ENCODE measurements at regions not wholly inside any gene's neighbourhood (a gene's known extent, or its start where the extent isn't known, plus 50 kb on each side); places are given as distances from the start of the nearest gene placed in this dataset.

DNA sequence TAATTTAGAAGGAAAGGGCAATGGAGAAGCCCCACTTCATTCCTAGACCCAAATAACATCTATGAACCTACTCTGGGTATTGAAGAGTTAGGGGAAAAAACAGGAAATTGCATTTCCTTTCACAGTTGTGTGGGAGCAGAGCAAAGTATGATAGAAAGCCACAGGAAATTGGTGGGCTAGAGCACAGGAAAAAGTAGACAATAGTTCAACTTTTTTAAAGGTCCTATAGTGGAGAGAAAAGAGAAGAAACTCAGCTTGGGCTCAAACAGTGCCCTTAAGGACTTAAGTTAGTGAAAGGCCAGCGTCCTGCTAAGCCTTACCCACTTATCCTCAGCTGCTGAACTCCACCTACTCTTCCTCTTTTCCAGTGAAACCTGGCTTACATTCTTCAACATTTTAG is 258.1 kb downstream of the DPY19L2 start:
- DNase-seq (ENCODE audit: low spot score): no peak

DNA sequence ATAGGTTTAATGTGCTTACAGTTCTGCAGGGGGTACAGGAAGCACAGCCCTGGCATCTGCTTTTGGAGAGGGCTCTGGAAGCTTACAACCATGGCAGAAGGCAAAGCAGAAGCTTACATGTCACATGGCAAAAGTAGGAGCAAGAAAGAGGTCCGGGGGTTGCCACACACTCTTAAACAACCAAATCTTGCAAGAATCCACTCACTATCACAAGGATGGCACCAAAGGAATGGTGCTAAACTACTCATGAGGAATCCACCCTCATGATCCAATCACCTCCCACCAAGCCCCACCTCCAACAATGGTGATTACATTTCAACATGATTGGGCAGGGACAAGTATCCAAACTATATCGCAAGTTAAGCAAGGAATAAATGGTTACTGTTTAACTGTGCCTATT is 255.8 kb upstream of the AVPR1A start:
- no peak for DNase-seq (ENCODE audit: low spot score)

DNA sequence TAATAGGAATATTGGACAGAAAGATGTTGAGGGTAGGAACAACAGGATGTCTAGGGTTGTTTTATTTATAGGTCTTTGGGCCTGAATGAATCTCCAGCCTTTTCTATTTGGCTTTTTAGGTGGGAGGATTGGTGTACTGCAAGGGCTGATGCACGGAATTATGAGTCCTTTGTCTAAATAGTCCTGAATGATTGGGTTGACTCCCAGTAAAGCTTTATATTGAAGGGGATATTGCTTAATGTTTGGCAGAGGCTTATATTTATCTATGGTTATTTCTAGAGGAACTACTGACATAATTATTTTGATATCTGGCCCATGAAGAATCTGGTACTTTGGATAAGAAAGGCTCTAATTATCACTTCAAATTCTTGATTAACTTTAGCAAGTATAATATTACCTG is 253.6 kb upstream of the AVPR1A start:
- no peak for DNase-seq (ENCODE audit: low spot score)

DNA sequence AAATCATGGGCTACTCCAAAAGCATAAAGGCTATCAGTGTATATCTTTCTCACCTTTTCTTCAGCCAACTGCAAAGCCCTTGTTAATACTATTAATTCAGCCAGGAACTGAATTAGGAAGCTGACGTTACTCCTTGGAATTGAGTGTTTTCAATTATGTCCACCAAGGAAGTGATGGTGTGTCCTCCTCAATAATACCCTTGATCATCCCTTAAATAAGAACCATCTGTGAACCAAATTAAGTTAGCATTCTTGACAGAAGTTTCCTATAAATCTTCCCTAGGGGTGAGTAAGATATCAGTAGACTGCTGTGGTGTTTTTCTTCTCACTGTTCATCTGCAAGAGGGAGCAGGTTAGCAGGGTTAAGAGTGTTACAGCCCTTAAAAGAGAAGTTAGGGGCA is 252.3 kb upstream of the AVPR1A start:
- DNase-seq (ENCODE audit: low spot score): no peak

DNA sequence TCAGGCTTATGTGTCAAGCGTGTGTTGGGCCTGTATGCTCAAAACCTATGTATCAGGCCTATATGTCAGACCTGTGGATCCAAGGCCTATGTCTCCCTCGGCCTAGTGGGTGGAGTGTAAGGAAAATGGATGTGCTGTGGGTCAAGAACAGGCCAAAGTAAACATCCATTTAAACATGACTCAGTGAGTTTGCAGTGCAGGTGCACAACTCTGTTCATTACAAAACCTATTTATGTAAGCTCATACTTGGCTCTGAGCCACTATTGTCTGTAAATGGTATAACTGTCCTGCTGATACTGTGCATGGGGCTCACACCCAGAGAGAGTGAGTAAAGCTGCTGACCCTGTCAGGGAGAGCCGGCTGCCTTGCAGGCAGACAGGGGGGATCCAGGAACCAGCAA is 249.7 kb upstream of the AVPR1A start:
- DNase-seq (ENCODE audit: low spot score): no peak

DNA sequence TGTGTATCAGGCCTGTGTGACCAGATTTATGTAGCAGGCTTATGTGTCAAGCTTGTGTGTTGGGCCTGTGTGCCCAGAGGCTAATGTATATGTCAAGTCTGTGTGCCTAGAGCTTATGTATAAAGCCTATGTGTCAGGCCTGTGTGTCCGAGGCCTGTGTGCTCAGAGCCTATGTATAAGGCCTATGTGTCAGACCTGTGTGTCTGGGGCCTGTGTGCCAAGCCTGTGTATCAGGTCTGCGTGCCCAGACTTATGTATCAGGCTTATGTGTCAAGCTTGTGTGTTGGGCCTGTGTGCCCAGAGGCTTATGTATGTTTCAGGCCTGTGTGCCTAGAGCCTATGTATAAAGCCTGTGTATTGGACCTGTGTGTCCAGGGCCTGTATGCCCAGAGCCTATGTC is 249.3 kb upstream of the AVPR1A start:
- no peak for DNase-seq (ENCODE audit: low spot score)

DNA sequence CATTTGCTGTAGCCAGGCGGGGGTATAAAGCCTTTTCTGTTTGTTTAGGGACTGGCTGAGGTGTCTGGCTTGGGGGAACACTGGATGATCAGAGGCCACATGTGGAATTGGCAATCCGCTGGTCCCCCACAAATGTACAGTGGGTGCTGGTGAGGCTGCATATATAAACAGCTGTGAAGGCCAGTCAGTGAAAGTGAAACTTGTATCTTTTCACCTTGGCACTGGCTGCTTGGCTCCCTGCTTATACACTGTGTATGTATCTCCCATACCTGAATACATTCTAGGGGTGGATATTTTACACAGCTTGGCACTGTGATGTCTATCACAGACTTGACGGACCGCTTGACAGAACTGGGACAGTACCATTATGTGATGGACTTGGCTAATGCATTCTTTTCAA is 246.8 kb upstream of the AVPR1A start:
- no peak for DNase-seq (ENCODE audit: low spot score)

DNA sequence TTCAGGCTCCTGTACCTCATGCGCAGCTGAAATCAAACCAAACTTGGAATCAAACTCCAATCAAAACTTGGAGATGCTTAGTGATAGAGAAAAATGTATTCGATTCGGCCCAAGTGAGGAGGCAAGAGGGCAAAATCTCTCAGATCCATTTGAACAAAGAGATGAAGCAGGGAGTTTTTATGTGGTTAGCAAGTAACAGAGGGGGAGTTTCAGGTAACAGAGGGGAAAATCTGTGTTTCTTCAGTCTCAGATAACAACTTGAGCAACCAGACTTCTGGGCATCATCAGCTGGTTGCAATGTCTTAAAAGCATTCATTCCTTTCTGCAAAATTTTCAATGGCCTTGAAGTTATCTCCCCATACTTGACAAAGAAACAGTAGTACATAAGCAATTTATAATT is 245.1 kb upstream of the AVPR1A start:
- no peak for DNase-seq (ENCODE audit: low spot score)

DNA sequence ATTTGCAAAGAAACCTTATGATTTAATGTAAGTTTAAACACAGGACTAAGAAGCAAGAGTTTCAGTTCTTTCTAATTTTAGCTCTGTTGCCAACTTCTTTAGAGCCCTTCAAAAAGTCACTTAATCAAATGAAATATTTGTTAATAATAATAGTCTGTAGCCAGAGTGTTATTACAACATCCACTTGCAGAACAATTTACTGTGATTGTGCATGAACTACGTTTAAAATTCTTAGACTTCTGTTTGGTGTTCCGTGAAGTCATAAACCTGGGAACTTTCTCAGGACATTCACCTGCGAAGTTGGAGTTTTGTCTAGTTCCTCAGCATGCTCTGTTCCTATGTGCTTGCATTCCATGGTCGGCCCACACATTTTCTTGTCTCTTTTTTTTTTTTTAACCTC is 244.0 kb upstream of the AVPR1A start:
- no peak for DNase-seq (ENCODE audit: low spot score)

DNA sequence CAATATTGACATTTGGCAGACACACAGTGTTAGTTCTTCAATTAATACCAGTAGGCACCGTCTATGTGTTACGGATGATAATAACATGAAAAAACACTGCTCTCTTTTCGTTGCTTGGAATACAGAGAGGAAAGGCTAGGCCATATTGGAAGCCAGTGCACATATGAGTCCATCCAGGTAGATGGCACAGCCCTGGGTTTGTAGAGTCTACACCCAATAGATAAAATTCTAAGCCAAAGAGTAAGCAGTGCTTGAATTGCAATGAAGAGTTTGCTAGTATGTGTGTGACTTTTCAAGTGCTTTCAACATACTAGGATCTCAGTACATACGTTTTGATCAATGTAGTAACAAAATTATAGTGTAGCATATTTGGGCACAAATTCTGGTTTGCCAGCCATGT is 243.3 kb upstream of the AVPR1A start:
- no peak for DNase-seq (ENCODE audit: low spot score)

DNA sequence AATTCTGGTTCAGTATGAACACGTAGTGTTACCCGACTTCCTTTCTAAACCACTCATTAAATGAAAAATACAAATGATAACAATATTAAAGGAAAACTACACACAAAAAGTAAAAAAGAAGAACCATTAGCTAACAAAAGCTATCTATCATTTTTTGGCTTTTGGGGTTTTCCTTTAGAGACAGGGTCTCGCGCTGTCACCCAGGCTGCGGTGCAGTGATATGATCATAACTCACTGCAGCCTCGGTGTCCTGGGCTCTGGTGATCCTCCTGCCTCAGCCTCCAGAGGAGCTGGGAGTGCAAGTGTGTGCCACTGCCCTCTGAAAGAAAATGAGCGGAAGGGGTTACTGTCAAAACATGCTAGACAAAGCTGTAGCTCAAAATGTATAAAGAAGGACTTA is 238.2 kb upstream of the AVPR1A start:
- DNase-seq (ENCODE audit: low spot score): no peak

DNA sequence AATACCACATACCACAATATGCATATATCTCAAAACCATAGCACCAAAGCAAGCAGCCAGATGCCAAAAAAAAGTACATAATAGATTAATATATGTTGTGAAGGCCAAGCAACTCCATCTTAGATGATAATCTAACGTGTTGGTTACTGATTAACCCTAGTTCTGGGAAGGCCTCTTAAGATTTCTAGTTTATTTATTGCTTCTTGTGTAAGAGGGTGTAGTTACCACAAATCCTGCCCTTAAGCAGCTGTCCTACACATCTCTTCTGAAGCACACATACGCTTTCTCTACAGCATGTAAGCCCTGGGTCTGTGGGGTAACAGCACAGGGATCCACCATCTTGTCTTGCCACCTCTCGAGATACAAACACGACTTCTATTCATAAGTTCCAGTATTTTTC is 236.8 kb upstream of the AVPR1A start:
- no peak for DNase-seq (ENCODE audit: low spot score)

DNA sequence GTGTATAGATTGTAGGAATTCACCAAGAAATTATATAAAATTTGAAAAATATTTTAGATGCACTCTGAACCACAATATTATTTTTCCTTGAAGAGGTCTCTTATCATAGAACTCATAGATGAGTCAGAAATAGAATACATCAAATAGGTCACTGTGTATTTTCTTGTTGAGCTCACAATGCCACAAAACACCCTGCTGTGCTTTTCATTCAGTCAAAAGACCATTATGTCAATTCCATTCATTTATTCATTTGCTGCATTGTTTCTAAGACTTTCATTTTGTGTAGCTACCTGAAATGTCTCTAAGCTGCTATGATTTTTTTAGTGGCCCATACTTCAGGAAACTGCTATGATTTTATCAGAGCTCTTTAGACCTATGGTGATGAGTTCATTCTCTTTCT is 231.9 kb upstream of the AVPR1A start:
- no peak for DNase-seq (ENCODE audit: low spot score)

DNA sequence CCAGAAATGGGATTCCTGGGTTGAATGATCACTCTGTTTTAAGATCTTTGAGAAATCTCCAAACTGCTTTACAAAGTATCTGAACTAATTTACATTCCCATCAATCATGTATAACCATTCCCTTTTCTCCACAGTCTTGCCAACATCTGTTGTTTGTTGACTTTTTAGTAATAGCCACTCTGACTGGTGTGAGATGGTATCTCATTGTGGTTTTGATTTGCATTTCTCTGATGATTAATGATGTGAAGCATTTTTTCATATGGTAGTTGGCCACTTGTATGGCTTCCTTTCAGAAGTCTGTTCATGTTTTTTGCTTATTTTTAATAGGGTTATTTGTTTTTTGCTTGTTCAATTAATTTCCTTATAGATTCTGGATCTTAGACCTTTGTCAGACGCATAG is 211.8 kb upstream of the AVPR1A start:
- no peak for DNase-seq (ENCODE audit: low spot score)

DNA sequence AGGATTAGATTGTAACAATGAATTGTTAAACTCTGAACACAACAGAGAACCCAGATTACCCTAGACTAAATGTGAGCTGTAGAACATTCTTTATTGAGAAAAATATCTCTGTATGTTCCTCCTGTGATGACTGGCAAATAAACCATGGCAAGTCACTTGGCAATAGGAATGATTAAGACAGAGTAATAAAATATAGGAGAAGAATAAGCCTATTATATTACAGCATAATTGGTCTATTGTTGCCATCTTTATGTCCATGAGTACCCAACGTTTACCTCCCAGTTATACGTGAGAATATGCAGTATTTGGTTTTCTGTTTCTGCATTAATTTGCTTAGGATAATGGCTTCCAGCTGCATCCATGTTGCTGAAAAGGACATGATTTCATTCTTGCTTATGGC is 211.2 kb upstream of the AVPR1A start:
- no peak for DNase-seq (ENCODE audit: low spot score)

DNA sequence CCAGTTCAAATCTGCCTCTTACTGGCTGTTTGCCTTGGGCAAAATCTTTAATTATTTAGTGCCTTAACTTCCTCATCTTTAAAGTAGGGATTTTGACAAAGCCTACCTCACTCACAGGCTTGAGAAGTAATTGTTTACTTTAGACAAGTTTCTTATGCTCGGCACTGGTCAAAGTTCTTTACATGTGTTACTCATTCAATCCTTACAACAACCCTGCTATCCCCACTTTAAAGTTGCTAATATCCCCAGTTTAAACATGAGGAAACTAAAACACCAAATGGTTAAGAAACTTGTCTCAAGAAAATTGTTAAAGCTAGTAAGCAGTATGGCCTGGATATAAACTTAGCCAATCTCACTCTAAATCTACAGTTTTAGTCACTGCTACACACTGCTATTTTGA is 204.0 kb upstream of the AVPR1A start:
- DNase-seq (ENCODE audit: low spot score): no peak

DNA sequence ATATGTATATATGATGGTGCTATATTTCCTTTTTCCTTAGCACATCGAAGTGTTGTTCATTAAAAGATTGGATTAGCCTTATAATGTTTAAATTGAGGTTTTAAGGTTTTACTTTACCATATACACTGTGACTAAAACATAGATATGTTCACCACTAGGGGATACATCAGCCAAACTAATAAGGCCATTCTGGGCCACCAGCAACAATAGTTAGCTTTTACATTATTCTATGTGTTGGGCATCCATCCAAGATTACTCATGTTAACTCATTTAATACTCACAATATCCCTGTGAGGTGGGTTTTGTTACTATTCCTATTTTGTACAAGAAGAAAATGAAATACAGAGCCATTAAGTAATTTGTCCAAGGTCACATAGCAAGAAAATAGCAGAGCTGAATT is 202.6 kb upstream of the AVPR1A start:
- no peak for DNase-seq (ENCODE audit: low spot score)

DNA sequence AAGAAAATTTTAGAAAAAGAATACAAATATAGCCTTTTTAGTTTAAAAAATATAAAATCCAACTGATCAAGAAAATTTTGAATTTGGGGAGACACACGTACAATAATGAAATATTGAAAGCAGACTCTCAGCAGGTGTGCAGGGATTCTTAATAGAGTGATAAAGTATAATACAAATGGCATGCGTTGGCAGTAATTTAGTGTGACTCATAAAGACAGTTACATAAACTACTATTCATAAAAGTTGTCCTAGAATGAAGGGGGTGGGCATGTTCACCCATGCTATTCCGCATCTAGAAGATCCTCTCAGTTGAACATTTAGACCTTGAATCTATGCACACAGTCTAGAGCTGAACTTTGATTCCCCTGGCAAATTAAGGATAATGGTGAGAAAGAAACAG is 200.4 kb upstream of the AVPR1A start:
- no peak for DNase-seq (ENCODE audit: low spot score)

DNA sequence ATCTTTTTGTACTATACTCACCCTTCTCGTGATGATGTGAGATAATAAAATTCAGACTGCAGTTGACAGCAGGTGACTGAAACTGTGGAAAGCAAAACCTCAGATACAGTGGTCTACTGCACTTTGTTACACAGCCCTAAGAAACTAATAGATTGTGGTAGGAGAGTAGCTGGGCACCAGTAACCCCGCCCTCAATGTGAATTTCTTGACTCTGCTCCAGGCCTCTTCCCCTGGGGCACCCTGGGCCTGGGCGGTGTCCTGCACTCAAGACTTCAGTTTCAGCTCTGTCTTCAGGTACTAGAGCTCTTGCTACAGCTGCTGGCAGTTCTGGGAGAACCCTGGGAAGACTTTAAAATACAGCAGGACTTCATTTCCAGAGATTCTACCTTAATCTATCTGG is 197.6 kb upstream of the AVPR1A start:
- DNase-seq (ENCODE audit: low spot score): no peak

DNA sequence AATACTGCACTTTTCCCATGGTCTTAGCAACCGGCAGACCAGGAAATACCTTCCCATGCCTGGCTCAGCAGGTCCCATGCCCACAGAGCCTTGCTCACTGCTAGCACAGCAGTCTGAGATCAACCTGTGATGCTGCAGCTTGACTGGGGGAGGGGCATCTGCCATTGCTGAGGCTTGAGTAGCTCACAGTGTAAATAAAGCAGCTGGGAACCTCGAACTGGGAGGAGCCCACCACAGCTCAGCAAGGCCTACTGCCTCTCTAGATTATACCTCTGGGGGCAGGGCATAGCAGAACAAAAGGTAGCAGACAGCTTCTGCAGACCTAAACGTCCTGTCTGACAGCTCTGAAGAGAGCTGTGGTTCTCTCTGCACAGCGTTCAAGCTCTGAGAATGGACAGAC is 186.2 kb upstream of the AVPR1A start:
- peak; percentile 52 for DNase-seq (ENCODE audit: low spot score)

DNA sequence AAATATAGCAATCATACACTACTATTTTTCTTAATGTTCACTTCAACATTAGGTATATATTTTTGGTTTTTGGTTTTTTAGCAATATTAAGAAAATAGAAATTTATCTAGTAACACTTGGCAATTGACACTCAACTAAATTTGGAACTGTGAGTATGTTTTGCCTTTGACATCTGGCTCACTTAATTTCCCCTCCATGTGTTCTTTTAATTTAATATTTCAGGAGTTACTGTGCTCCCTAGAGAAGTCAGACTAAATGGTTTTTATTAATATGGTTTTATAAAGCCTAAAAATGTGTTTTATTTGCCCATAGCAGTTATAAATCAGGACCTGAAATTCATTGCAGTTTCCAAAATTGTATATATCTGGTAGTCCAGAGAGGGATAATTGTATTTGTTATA is 175.3 kb upstream of the AVPR1A start:
- DNase-seq (ENCODE audit: low spot score): no peak

DNA sequence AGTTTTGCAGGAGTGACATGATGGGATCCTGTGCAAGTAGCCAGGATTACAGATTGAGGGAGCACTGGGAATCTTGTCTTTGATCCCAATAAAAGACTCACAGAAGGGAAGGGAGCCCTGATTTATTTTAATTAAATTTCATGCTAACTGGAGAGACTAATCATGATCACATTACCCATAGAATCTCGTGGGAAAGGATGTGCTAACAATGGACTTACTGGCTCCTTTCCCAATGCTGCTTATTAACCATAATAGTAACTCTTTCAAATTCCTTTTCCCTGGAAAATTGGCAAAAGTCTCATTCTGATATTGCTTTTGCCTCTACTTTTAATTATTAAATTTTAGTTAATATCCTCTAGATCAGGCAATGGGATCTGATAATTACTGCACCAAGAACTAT is 174.8 kb upstream of the AVPR1A start:
- DNase-seq (ENCODE audit: low spot score): no peak

DNA sequence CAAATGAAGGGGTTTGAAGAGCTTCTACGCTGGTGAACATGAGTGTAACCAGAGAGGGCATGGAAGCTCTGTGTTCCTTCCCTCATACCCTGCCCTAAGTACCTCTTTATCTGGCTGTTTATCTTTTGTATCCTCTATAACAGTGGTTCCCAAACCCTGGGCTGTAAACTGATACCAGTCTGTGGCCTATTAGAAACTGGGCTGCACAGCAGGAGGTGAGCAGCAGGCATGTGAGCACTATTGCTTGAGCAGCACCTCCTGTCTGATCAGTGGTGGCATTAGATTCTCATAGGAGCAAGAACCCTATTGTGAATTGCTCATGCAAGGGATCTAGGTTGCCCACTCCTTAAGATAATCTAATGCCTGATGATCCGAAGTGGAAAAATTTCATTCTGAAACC is 172.9 kb upstream of the AVPR1A start:
- no peak for DNase-seq (ENCODE audit: low spot score)

DNA sequence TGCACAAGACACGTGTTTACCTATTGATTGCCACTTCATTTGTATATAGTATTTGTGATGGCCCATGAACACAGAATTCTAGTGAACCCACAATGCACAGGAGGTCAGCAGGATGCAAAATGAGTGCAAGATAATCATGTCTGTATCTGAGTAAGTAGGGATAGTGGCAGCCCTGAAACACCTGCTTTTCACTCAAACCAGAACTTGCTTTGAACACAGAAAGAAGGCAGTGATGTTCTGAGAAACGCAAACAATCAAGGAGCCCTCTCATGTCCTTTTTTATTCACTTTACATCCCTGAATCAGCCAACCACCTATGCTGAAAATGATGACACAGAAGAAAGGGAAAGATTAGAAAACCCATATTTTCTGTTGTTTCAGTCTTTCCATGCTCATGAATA is 170.4 kb upstream of the AVPR1A start:
- no peak for DNase-seq (ENCODE audit: low spot score)
